CD4-positive, alpha-beta T cell treated with Interleukin-6 for 4 hours (primary cell): ENCODE measurements at regions not wholly inside any gene's neighbourhood (a gene's known extent, or its start where the extent isn't known, plus 50 kb on each side); places are given as distances from the start of the nearest gene placed in this dataset.

Experiments used
- DNase-seq: peaks from one replicate; pipeline ENCODE4 v3.0.0-alpha.2; 2020; ENCODE audit warnings: mixed read lengths

DNA sequence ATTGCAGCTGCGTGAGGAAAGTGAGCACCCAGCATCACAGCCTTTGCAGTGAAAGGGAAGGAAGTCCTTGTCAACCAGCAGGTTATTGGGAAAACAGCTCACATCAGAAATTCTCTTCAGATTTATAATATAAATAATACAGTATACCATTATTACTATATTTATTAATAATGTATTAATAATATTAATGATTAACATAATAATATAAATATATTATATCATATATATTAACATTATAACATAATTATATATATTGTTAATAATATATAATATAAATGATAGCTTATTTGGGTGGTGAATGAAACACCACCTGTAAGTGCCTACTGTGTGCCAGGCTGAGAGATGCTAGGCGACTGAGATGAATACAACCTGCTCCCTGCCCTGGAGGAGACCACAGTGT, 423.0 kb downstream of the TCERG1L start:
- DNase-seq, result no peak

DNA sequence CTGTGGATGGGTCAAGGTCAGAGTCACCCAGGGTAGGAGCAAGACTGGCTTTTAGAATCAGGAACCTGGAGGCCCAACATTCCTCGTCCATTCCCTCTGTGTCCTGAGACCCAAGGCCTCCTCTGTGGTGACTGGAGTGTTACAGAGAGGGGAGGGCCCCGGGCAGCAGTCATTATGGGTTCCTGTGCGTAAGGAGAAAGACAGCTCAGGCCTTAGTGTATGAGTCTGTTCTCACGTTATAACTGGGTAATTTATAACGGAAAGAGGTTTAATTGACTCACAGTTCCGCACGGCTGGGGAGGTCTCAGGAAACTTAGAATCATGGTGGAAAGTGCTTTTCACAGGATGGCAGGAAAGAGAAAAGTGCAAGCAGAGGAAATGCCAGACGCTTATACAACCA, 422.3 kb downstream of the TCERG1L start:
- no peak for DNase-seq

DNA sequence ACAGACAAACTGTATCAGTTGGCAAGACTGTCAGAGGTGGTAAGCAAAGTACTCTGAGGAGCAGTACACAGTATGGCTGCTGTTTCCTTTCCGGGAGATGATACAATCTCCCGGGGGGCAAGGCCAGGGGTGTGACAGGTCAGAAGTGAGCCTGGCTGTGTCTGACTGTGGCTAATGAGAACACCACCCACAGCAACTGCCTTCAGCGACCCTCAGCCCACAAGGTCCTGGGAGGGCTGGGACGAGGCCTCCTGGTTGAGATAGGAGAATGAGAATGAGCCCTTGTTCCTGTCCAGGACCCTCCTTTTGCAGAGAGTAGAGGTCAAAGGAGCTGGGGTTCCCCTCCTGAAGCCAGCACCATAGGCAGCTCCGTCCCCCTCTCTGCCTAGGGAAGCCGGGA, 421.7 kb downstream of the TCERG1L start:
- DNase-seq, result no peak

DNA sequence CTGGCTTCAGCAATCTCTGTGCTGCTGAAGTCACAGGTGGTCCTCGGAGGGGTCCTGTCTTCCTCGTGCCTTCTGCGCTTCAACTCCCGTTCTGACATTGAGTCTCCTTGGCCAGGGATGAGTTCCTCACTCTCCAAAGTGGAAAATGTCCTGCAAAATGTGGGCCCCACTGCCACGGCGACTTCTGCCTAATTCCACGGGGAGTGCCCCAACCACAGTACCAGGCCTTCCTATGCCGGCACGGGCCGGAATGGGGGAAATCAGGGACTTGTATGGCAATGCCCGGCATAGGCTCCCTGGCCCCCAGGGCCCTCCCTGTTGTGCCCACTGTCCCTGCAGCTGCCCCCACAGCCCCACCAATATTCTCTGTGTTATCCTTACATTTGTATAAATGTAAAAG, 420.5 kb downstream of the TCERG1L start:
- DNase-seq, result no peak

DNA sequence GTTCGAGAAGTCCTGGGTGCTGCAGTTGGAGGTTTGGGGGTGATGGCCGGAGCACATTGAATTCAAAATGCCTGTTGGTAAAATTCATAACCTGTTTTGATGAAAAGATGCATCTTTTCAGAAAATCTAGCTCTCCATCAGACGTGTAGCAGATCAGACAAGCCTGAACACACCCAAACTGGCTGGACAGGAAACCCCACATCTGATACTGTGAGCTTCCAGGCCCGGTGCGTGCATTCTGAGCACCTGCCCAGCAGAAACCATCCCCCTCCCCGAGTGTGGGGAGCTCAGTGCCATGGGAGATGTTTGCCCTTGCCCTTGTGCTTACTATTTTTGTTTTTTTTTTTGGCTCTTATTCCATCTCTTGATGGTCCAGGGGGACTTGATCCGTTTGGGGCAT, 417.1 kb downstream of the TCERG1L start:
- DNase-seq, result no peak

DNA sequence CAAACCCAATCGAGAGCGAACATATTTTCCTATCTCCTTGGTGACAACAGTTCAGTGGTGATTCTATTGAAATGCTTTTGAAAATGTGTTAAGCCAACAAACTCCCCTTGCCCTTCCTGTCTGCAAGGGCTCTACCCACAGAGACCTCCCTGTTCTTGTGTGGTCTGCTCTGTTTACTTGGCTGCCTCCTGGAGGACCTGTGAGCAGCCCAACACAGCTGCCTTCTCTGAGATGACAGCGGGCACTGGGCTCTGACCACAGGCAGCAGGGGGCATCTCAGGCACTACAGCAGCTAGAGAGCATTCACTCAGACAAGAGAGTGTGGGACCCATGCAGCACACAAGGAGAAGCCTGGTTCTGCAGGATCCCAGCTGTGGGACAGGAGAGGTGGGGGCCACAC, 416.4 kb downstream of the TCERG1L start:
- no peak for DNase-seq

DNA sequence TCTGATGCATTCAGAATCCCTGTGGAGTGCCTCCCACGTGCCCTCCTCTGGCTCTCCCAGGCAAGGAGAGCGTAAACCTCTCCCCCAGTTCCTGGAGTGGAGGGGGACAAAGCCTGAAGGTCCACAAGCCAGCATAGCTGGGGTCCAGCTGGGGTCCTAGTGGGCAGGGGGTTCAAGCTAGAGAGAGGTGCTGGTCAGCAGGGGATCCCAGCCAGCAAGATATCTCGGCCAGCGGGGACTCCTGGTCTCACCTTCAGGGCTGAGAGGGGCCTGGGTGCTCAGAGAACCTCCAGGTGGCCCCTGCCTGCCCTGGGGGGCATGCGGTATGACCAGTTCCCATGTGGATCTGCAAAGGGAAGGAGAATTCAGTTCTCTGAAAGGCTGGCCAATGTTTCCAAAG, 413.7 kb downstream of the TCERG1L start:
- no peak for DNase-seq

DNA sequence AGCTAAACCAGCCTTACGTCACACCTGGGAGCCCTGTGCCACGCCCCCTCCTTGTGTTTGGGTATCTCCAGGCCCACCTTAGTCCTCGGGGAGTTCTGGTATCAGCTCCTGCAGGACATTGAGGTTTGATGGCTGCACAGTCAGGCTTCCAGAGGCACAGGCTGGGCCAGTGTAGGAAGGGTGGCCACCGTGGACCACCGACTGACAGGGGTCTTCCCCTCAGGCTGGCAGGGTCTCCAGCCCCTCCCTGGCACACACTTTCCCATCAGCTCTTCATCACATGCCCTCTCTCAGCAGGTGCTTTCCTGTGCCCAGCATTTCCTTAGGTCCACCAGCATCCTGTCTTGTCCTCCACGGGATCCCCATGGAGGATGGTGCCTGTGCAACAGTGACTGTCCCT, 413.1 kb downstream of the TCERG1L start:
- DNase-seq, result no peak

DNA sequence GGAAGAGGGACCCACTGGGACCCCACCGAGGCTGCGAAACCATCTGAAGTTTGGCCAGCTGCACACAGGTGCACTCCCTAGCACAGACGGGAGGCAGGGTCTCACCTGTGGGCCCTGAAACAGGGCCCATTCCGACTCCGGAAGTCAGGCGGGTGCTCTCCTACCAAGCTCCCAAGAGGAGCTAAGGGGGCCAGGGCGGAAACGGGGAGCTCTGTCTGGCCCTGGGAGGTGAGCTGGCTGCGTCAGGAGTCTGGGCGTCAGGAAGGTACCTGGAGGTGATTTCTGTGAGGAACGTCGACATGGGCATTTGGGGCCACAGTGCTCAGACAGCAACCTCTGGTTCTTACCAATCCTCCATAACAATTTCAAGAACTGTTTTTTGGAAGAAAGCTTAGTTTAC, 411.7 kb downstream of the TCERG1L start:
- no peak for DNase-seq

DNA sequence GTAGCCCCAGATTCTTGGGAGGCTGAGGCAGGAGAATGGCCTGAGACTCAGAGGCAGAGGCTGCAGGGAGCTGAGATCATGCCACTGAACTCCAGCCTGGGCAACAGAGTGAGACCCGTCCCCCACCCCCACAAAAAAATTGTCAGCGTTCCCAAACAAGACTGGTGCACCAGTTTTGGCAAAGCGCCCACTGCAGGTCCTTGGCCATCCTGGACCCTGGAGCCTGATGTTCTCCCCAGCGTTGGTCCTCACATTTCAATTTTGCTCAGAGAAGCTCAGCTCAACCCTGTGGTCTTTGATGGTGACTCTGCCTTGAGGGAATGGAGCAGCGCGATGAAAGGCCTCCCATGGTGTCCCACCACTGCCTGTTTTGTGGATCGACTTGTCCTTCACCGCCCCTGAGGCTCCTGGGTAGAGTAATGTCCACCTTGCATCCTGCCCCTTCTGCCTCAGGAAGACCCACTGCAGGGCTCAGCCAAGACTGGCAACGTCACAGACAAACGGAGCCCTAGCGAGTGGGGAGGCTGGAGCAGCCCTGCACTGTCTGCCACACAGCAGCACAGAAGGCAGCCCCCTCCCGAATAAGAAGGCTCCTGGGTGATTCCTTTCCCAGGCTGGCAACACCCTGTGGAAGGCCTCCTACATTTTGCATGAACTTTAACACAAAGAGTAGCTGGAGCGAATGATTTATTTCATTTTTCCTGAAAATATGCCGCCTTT, 410.9 kb downstream of the TCERG1L start:
- no peak for DNase-seq

DNA sequence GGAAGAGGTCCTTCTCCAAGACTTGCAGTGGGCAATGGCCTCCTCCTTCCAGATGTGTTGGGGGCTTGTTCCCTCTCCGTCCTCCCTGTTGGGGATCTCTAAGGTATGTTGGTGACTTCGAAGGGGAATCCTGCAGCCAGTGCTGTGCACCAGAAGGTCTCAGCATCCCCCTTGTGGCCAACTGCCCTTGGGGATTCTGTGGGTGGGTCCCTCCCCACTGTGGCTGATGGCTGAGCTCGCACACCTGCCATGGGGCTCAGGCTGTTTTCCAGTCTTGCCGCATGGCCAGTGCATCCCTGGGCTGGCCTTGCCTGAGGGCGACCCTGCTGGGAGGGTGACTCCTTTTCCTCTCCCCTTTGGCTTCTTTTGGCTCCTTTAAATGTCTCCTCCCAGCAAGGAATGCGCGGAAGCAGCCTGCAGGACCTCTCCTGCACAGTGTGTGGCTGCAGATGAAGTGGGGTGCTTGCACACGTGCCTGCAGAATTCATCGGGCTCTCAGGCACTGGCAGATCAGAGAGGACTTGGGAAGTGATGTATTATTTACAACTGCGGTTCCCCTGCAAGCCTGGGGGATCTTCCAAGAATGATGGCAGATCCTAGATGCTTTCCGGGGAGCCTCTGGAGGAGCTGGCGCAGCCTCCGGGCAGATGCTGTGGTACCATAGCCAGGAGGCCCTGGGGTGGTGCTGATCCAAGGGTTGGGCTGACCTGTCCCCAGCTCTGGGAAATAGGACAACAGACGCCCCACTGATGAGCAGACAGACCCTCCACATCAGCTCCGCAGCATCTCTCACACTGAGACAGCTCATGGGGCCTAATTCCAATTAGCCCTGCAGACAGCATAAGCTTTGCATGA, 410.0 kb downstream of the TCERG1L start:
- DNase-seq, result no peak

DNA sequence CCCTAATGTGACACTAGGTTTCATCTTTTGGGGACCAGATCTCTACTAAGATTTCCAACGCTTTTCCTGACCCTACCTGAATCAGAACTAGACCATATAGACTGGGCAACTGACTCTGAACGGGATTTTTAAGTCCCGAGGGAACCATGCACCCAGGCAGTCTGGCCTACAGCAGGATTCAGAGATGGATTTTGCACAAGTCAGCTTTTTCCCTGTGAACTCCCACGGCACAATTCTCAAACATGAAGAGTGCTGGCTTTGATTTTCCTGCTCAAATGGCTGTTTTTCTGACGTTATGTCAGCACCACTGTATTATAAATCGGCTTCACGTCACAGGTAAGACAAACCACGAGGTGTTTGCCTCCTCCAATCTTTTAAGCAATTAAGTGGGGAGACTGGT, 409.1 kb downstream of the TCERG1L start:
- no peak for DNase-seq

DNA sequence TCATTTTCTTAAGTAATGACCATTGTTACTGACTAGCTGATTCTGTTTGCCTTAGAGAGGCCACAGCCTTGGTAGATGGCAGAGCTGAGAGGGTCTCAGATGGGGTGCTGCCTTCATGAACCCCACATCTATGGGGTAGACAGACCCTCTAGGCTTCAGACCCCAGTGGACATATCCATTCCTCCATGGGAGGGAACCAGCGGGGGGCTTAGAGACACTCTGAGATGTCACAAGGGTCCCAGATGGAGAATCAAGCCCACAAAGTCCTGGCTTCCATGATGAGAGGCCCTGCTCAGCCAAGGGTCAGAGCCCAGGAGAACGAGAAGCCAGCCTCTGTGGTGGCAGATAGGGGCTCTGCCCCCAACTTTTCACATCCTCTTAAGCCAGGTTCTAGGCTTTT, 408.6 kb downstream of the TCERG1L start:
- no peak for DNase-seq

DNA sequence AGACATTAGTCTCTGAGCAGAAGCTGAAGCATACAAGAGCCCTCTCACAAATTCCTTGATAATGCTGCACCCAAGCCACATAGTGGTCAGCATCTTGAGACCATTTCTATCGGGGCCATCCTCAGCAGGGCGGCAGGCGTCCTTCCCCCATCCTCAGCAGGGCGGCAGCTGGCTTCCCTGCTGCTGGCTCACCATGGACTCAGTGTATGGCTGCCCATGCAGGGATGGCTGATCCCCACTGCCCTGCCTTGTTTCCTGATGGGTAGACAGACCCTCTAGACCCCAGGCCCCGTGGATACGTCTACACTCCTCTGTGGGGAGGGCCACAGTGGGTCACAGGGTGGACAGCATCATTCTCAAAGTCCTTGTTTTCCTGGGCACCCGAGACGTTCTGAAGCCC, 406.8 kb downstream of the TCERG1L start:
- no peak for DNase-seq

DNA sequence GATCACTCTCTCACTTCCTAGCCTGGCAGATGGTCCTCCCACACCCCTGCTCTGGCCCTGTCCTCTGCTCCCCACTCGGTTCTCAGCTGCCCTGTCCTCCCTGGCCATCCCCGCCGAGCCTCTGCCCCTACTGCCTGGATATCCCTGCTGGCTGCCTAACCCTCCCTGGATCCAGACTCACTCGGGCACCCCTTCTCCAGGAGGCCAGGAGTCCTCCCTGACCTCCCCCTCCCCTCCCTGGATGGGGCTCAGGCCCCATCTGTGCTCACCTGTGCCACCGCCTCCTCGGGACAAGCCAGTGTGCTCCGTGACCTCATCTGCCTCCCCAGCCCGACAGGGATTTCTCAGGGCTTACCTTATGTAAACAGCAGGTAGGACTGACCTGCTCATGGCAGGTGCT, 406.1 kb downstream of the TCERG1L start:
- DNase-seq, result no peak

DNA sequence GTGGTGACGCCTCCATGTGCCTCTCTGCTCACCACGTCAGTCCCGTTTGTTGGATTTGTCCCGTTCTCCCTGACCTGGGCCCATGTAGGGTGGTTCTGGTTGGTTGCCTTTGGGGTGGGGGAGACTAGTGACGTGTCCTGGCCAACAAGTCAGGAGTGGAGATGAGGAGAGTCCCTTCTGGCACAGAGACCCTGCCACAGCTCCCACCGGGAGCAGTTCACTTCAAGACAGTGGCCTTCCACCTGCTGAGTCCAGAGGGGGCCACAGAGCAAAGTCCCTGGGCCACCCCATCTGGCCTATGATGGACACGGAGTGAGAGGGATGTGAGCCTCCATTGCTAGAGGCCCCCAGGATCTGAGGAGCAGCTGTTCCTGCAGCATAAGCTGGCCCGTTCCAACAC, 405.6 kb downstream of the TCERG1L start:
- DNase-seq, result no peak

DNA sequence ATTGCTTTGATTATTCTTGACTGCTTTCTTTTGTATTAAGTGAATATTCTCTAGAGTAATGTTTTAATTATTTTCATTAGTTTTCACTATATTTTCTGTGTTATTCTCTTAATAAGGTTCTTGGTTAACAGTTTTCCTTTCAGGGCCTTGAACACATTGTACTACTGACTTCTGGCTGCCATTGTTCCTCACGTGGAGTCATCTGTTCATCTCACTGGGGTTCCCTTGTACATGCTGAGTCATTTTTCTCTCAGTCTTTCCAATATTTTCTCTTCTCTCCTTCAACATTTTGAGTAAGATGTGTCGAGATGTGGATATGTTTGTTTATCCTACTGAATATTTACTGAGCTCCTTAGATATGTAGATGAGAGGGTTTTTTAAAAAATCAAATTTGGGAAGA, 400.7 kb downstream of the TCERG1L start:
- DNase-seq, result no peak

DNA sequence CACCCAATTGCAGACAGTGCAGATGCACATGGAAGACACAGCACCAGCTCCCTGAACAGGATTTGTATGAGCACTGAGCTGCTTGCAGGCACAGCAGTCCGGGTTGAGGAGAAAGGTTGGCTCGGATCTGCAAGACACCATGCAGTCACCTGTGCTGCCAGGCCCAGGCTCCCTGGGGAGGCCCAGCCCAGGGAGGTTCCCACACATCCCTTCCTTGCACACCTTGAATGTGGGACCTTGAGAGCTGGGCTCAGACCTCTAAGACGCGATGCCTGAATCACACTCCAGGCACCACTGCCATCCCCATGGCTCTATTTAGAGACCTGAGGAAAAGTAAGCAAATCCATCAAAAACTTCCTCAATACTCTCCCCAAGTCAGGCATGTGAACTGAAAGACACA, 397.7 kb downstream of the TCERG1L start:
- no peak for DNase-seq

DNA sequence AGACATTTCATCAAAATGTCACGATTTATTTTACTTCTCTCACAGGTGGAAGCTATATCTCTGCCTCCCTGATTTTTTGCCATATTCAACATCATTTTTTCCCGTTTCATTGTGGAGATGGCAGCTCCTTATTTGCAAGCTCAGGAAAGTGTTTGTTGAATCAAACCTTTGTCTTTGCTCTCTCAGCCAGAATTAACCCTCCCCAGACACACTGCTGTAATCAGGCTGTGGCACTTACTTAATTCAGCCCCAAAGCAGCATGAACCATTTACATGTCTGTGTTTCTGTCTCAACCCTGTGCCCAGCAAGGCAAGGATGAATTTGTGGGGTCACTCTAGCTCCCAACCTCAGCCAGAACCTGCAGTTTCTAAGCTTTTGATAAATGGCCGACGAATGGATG, 397.2 kb downstream of the TCERG1L start:
- no peak for DNase-seq

DNA sequence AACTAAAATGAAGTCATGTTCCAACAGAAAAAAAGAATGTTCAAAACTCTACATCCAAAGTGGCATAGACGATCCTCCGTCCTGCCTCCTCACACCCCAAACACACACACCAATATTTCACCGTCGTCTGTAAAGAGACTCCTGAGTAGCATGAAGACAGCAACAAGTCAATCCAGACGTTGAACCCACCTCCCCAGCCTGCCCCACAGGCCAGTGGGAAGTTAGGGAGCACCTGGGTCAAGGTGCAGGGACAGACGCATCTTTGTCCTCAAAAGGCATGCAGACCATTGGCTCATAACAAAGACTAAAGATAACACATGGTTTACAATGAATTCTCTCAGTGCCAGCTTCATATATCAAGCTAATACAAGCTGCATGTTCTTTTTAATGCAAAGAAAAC, 396.5 kb downstream of the TCERG1L start:
- no peak for DNase-seq

DNA sequence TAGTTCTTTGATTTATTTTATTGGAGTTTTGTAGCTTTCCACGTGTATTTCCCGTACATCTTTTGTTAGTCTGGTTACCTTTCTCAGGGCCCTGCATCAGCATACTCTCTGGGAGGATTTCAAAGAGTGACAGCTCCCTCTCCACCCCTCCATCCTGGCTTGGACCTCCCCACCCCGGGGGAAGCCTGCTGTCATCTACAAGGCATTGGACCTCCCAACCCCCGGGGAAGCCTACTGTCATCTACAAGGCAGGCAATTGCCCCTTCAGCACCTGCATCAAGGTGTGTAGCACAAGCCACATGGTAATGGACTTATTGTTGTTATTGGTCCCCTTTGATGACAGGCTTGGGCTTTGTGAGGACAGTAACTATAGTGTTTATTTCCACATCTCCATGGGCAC, 390.1 kb downstream of the TCERG1L start:
- DNase-seq, result no peak

DNA sequence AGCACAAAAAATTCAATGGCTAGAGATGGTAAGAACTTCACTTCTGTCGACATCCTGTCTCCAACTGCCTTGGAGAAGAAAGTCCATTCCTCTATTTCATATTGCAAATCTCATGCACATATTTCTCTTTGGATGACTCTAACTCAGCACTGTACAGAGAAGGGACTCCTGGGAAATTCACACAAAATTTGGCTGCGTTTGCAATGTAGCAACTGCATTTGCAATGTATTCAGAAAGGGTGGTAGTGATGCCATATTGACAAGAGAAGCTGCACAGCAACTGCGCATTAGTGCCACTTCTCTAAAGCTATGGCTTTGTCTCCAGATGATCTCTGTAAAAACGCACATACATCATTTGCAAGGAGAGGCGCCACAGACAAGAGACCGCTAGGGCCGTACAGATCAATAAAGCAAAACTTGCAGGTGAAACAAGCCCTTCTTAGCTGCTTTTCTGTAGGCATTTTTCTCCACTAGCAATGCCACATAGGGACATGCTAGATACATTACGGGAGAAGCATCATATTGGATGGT, 389.5 kb downstream of the TCERG1L start:
- DNase-seq, result no peak

DNA sequence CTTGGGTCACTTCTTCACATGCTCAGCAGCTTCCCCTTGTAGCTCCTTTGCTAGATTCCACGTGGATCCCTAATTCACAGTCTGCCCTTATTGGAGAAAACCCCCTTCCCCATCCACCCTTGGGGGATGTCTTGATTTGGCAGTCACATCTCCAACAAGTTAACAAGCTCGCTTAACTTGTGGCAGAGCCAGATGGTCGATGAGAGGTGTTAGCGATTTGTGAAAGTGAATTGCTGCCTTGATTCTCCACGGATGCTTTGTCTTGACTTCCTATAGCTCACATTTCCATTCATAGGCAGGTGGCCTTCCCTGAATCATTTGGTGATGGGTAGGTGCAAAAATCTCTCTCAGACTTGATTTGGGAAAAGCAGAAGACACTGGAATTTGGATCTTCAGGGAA, 387.9 kb downstream of the TCERG1L start:
- no peak for DNase-seq

DNA sequence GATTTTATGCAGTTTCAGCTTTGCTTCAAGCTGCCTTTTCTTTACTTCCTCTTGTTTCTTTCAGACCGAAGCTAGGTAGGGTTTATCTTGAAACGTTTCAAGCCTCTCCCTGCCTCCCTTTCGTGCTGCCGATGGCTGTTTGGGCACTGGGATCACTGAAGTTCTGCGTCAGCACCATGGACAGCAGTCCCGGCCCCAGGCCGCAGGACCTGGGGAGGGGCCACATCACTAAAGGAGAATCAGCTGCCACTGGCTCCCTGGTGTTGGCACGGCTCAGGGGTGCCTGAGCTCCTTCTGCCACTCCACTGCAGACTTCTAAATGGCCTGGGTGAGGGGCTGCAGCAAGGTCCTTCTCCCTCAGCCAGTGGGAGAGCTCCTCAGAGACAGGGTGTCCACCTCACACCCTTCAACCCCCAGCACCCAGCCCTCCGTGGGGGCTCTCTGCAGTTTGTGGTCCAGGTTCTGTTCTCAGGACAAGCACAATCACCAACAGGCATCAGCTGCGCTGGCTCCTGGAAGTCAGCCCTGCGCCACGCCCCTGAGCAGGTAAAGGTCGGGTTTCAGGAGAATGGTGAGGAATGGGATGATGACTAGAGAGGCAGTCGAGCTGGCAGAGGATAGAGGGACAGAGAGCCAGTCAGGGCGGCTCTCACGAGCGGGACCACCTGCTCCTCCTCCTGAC, 387.2 kb downstream of the TCERG1L start:
- DNase-seq, result no peak
